ENCODE measurements at regions not wholly inside any gene's neighbourhood (a gene's known extent, or its start where the extent isn't known, plus 50 kb on each side); places are given as distances from the start of the nearest gene placed in this dataset.
A peak's percentile ranks its signal among the peaks of the same experiment; 100 is the strongest.

GRCh38 chr15:31265871-31266711 is 60.5 kb upstream of the KLF13 start (continued):
- TF ChIP-seq BCL11A (IDR thresholded peaks at IDR 0.05; ENCODE audit: low read depth, low read length) = peak; percentile 92
- TF ChIP-seq KLF5 (IDR thresholded peaks at IDR 0.05; ENCODE audit: partially characterized antibody) = no peak
- TF ChIP-seq, protein P1, sequence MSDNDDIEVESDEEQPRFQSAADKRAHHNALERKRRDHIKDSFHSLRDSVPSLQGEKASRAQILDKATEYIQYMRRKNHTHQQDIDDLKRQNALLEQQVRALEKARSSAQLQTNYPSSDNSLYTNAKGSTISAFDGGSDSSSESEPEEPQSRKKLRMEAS (IDR thresholded peaks at IDR 0.05; ENCODE audit: low read depth, low read length) = peak; percentile 48
- TF ChIP-seq RUNX3 (IDR thresholded peaks at IDR 0.05; ENCODE audit: low read length) = no peak
- no peak for TF ChIP-seq FOXK2 (IDR thresholded peaks at IDR 0.05)
- TF ChIP-seq ASH2L (IDR thresholded peaks at IDR 0.05; ENCODE audit: borderline replicate concordance, low read depth) = no peak
- no peak for TF ChIP-seq FOXM1 (IDR thresholded peaks at IDR 0.05; ENCODE audit: low read depth, low read length)
- TF ChIP-seq CHD4 (IDR thresholded peaks at IDR 0.05) = no peak
- no peak for TF ChIP-seq SPI1 (IDR thresholded peaks at IDR 0.05; ENCODE audit: borderline replicate concordance, insufficient read depth, low read depth, low read length)
- TF ChIP-seq MXI1 (IDR thresholded peaks at IDR 0.05; ENCODE audit: low read depth, low read length) = no peak
- TF ChIP-seq RELA (IDR thresholded peaks at IDR 0.05; ENCODE audit: borderline replicate concordance, partially characterized antibody) = peak; percentile 29
- TF ChIP-seq IKZF2 (IDR thresholded peaks at IDR 0.05) = peak; percentile 84 to 91
- no peak for TF ChIP-seq RAD51 (IDR thresholded peaks at IDR 0.05)
- TF ChIP-seq CREM (IDR thresholded peaks at IDR 0.05; ENCODE audit: low read depth) = peak; percentile 83; the same call in 1 of the 2 replicates
- TF ChIP-seq, protein P2, sequence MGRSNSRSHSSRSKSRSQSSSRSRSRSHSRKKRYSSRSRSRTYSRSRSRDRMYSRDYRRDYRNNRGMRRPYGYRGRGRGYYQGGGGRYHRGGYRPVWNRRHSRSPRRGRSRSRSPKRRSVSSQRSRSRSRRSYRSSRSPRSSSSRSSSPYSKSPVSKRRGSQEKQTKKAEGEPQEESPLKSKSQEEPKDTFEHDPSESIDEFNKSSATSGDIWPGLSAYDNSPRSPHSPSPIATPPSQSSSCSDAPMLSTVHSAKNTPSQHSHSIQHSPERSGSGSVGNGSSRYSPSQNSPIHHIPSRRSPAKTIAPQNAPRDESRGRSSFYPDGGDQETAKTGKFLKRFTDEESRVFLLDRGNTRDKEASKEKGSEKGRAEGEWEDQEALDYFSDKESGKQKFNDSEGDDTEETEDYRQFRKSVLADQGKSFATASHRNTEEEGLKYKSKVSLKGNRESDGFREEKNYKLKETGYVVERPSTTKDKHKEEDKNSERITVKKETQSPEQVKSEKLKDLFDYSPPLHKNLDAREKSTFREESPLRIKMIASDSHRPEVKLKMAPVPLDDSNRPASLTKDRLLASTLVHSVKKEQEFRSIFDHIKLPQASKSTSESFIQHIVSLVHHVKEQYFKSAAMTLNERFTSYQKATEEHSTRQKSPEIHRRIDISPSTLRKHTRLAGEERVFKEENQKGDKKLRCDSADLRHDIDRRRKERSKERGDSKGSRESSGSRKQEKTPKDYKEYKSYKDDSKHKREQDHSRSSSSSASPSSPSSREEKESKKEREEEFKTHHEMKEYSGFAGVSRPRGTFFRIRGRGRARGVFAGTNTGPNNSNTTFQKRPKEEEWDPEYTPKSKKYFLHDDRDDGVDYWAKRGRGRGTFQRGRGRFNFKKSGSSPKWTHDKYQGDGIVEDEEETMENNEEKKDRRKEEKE (IDR thresholded peaks at IDR 0.05) = no peak
- TF ChIP-seq NFYB (IDR thresholded peaks at IDR 0.05; ENCODE audit: insufficient read depth, low read depth, low read length) = no peak
- TF ChIP-seq TCF7 (IDR thresholded peaks at IDR 0.05; ENCODE audit: borderline replicate concordance) = no peak
- no peak; the same call in 1 of the 2 replicates for TF ChIP-seq CHD1 (IDR thresholded peaks at IDR 0.05; ENCODE audit: low read depth, low read length)
- TF ChIP-seq BACH1 (IDR thresholded peaks at IDR 0.05; ENCODE audit: borderline replicate concordance) = no peak; the same call in 1 of the 2 replicates
- TF ChIP-seq RBBP5 (conservative IDR thresholded peaks at IDR 0.05) = no peak
- peak; percentile 66; the same call in 1 of the 3 replicates for TF ChIP-seq POU2F2 (IDR thresholded peaks at IDR 0.05; ENCODE audit: borderline replicate concordance, low read depth, low read length)
- peak; percentile 67 for TF ChIP-seq CHD2 (IDR thresholded peaks at IDR 0.05; ENCODE audit: borderline replicate concordance, low read depth, low read length)
- TF ChIP-seq NRF1 (conservative IDR thresholded peaks at IDR 0.05; ENCODE audit: low read depth, low read length) = no peak
- TF ChIP-seq, protein P3, sequence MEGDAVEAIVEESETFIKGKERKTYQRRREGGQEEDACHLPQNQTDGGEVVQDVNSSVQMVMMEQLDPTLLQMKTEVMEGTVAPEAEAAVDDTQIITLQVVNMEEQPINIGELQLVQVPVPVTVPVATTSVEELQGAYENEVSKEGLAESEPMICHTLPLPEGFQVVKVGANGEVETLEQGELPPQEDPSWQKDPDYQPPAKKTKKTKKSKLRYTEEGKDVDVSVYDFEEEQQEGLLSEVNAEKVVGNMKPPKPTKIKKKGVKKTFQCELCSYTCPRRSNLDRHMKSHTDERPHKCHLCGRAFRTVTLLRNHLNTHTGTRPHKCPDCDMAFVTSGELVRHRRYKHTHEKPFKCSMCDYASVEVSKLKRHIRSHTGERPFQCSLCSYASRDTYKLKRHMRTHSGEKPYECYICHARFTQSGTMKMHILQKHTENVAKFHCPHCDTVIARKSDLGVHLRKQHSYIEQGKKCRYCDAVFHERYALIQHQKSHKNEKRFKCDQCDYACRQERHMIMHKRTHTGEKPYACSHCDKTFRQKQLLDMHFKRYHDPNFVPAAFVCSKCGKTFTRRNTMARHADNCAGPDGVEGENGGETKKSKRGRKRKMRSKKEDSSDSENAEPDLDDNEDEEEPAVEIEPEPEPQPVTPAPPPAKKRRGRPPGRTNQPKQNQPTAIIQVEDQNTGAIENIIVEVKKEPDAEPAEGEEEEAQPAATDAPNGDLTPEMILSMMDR (IDR thresholded peaks at IDR 0.05 in 2 of 3, conservative IDR thresholded peaks at IDR 0.05 in 1 of 3; ENCODE audit: control insufficient read depth in 2 of 3, extremely low read depth in 1 of 3, insufficient read depth in 1 of 3, low read depth in 3 of 3, low read length in 3 of 3) = 0 out of 6 replicates have a peak, but pooled peaks of 1 of the 3 experiments have one; percentile 6
